A673 (cell line): ENCODE measurements at regions not wholly inside any gene's neighbourhood (a gene's known extent, or its start where the extent isn't known, plus 50 kb on each side); places are given as distances from the start of the nearest gene placed in this dataset.

Experiments
- BruUV-seq: library from RNA; stranded (reverse); fragments of 400-500 nt; replicated peaks from 2 replicates; lab custom pipeline; 2021; lab: Mats Ljungman, UMichigan
- CTCF ChIA-PET: fragments of 300-600 bp; sonication (Branson Sonifier 250); formaldehyde crosslinking; loops from one replicate; lab custom pipeline; 2022; ENCODE audit warnings: antibody characterized with exemption; lab: Charles Lee
- POLR2A ChIA-PET: fragments of 300-600 bp; sonication (Branson Sonifier 250); formaldehyde crosslinking; loops from one replicate; lab custom pipeline; 2022; ENCODE audit warnings: antibody characterized with exemption; ENCODE audit not compliant: low non-redundant PET; lab: Charles Lee
- DNase-seq: peaks from one replicate; pipeline ENCODE4 v3.0.0-alpha.2; 2015; ENCODE audit warnings: low spot score
- H3K27ac ChIP-seq: fragments of 200-600 bp; sonication (generic); 2 replicates; pipeline ENCODE4 v1.5.1; 2016; ENCODE audit warnings: mixed run types, low read depth, mild to moderate bottlenecking, mixed read lengths, antibody characterized with exemption, low read length; ENCODE audit not compliant: poor library complexity, severe bottlenecking
- H3K27me3 ChIP-seq: fragments of 200-600 bp; sonication (generic); replicated peaks from 2 replicates; pipeline ENCODE4 v1.6.1; 2017; ENCODE audit warnings: mixed run types, low read depth, mild to moderate bottlenecking, mixed read lengths, antibody characterized with exemption, low read length; ENCODE audit not compliant: insufficient read depth, poor library complexity
- H3K36me3 ChIP-seq: fragments of 200-600 bp; sonication (generic); 2 replicates; pipeline ENCODE4 v1.6.1; 2016; ENCODE audit warnings: mixed run types, mild to moderate bottlenecking, mixed read lengths, antibody characterized with exemption, low read length; ENCODE audit not compliant: insufficient read depth, poor library complexity, severe bottlenecking
- H3K4me1 ChIP-seq: fragments of 200-600 bp; sonication (generic); 2 replicates; pipeline ENCODE4 v1.6.1; 2017; ENCODE audit warnings: mixed run types, mild to moderate bottlenecking, mixed read lengths, antibody characterized with exemption, low read length; ENCODE audit not compliant: insufficient read depth, poor library complexity, severe bottlenecking
- H3K4me3 ChIP-seq: fragments of 200-600 bp; sonication (generic); 2 replicates; pipeline ENCODE4 v1.5.1; 2016; ENCODE audit warnings: low read depth, mixed run types, mild to moderate bottlenecking, mixed read lengths, low read length; ENCODE audit not compliant: poor library complexity, severe bottlenecking
- H3K9me3 ChIP-seq: fragments of 200-600 bp; sonication (generic); 2 replicates; pipeline ENCODE4 v1.6.1; 2016; ENCODE audit warnings: mixed run types, low read depth, mild to moderate bottlenecking, mixed read lengths, antibody characterized with exemption, low read length; ENCODE audit not compliant: poor library complexity, severe bottlenecking
- CTCF ChIP-seq: fragments of 300-800, 200-600 bp; sonication (generic); conservative IDR thresholded peaks from 2 replicates; pipeline ENCODE4 v1.5.1; 2017; ENCODE audit warnings: low read depth, mild to moderate bottlenecking, antibody characterized with exemption, low read length, moderate library complexity, mixed read lengths
- EZH2 ChIP-seq: fragments of 200-600 bp; sonication (generic); IDR thresholded peaks from 2 replicates; pipeline ENCODE4 v1.6.1; 2017; ENCODE audit warnings: borderline replicate concordance, low read depth, mild to moderate bottlenecking, mixed read lengths, antibody characterized with exemption, low read length; ENCODE audit not compliant: poor library complexity, severe bottlenecking
- intact Hi-C: fragments of 100-400 bp; cut with micrococcal nuclease; formaldehyde crosslinking; loops from one replicate; pipeline ENCODE4 v1.10.0; 2022; ENCODE audit not compliant: unreplicated experiment

GRCh38 chr16:50999181-50999580 is 151.9 kb downstream of the SALL1 start:
- DNase-seq = no peak
- Histone ChIP-seq H3K36me3 (no peaks in the 10 kb centered on the region), H3K4me1 (no peaks in the 10 kb centered on the region), H3K27me3 (peaks cover 42% of the 10 kb centered on the region), H3K9me3 (no peaks in the 10 kb centered on the region), H3K27ac (no peak overlapping the region), H3K4me3 (no peak overlapping the region)
- CTCF ChIA-PET = interaction anchor here (0.7 kb wide), 1 partner anchor 968 kb away, joined by 4 read pairs; no protein-coding TSS in a partner anchor
- no TSS peak for BruUV-seq
- intact Hi-C loops = no loop called here
- TF ChIP-seq CTCF (no peak), EZH2 (no peak)
- POLR2A ChIA-PET = no interaction called here

DNA sequence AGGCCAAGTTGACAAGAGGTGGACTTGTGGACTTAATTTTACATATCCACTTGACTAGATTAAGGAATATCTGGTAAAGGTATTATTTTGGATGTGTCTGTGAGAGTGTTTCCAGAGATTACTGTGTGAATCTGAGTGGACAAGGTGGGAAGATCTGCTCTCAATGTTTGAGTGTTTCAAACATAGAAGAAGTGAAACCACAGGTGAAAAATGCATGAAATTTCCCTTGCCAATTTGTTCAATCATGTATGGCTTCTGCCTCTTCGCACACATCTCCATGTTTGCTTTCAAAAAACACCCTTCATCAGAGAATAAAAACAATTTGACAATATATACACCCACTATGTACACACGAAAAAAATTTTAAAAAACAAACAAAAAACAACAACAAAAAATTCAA is 152.7 kb downstream of the SALL1 start:
- intact Hi-C loops = no loop called here
- ChIA-PET POLR2A (no interaction called here), CTCF (no interaction called here)

GRCh38 chr16:50997679-50998078 is 153.4 kb downstream of the SALL1 start:
- Histone ChIP-seq H3K4me3 (no peak overlapping the region), H3K27ac (no peak overlapping the region), H3K36me3 (no peaks in the 10 kb centered on the region), H3K4me1 (no peaks in the 10 kb centered on the region), H3K27me3 (peaks cover 55% of the 10 kb centered on the region), H3K9me3 (no peaks in the 10 kb centered on the region)
- CTCF ChIA-PET = no interaction called here
- TF ChIP-seq CTCF (no peak), EZH2 (no peak)
- no TSS peak for BruUV-seq
- no peak for DNase-seq
- POLR2A ChIA-PET = no interaction called here
- intact Hi-C loops = no loop called here

More for the DNA sequence above, 152.7 kb downstream of the SALL1 start:
- Histone ChIP-seq H3K4me3 (no peak overlapping the region), H3K27me3 (peaks cover 48% of the 10 kb centered on the region), H3K9me3 (no peaks in the 10 kb centered on the region), H3K36me3 (no peaks in the 10 kb centered on the region), H3K4me1 (no peaks in the 10 kb centered on the region), H3K27ac (no peak overlapping the region)
- no TSS peak for BruUV-seq
- DNase-seq = no peak
- TF ChIP-seq EZH2 (no peak), CTCF (no peak)
